Inflammatory macrophage treated with lipopolysaccharide for 4 hours (primary cell): ENCODE measurements at regions not wholly inside any gene's neighbourhood (a gene's known extent, or its start where the extent isn't known, plus 50 kb on each side); places are given as distances from the start of the nearest gene placed in this dataset.

Experiments used
- DNase-seq: peaks from one replicate; pipeline ENCODE4 v3.0.0-alpha.2; 2020

GRCh38 chr5:4540375-4541173, 599.6 kb upstream of the ADAMTS16 start:
- no peak for DNase-seq

- no peak for DNase-seq
Measured at GRCh38 chr5:4541334-4541733, 598.8 kb upstream of the ADAMTS16 start.

GRCh38 chr5:4542145-4542778, 597.9 kb upstream of the ADAMTS16 start:
- no peak for DNase-seq

GRCh38 chr5:4544049-4544670, 596.0 kb upstream of the ADAMTS16 start:
- no peak for DNase-seq

- no peak for DNase-seq
Measured at GRCh38 chr5:4547547-4547946, 592.6 kb upstream of the ADAMTS16 start.

GRCh38 chr5:4548341-4548740, 591.8 kb upstream of the ADAMTS16 start:
- DNase-seq = no peak

GRCh38 chr5:4549351-4549750, 590.8 kb upstream of the ADAMTS16 start:
- DNase-seq = no peak

GRCh38 chr5:4551034-4551433, 589.1 kb upstream of the ADAMTS16 start:
- no peak for DNase-seq

- no peak for DNase-seq
Measured at GRCh38 chr5:4553130-4553529, 587.0 kb upstream of the ADAMTS16 start.

GRCh38 chr5:4553978-4554377, 586.2 kb upstream of the ADAMTS16 start:
- DNase-seq = no peak

- no peak for DNase-seq
Measured at GRCh38 chr5:4555725-4556285, 584.3 kb upstream of the ADAMTS16 start.

- DNase-seq = no peak
Measured at GRCh38 chr5:4561403-4561802, 578.7 kb upstream of the ADAMTS16 start.

GRCh38 chr5:4563400-4563799, 576.7 kb upstream of the ADAMTS16 start:
- DNase-seq = no peak

GRCh38 chr5:4570047-4570995, 569.8 kb upstream of the ADAMTS16 start:
- DNase-seq = no peak

- no peak for DNase-seq
Measured at GRCh38 chr5:4571248-4571948, 568.7 kb upstream of the ADAMTS16 start.

- DNase-seq = no peak
Measured at GRCh38 chr5:4572311-4573100, 567.6 kb upstream of the ADAMTS16 start.

- no peak for DNase-seq
Measured at GRCh38 chr5:4575608-4576007, 564.5 kb upstream of the ADAMTS16 start.

GRCh38 chr5:4576161-4576748, 563.9 kb upstream of the ADAMTS16 start:
- no peak for DNase-seq

GRCh38 chr5:4576908-4577307, 563.2 kb upstream of the ADAMTS16 start:
- DNase-seq = no peak

GRCh38 chr5:4579679-4580078, 560.5 kb upstream of the ADAMTS16 start:
- no peak for DNase-seq

- no peak for DNase-seq
Measured at GRCh38 chr5:4580772-4581171, 559.4 kb upstream of the ADAMTS16 start.
